ENCODE measurements at regions not wholly inside any gene's neighbourhood (a gene's known extent, or its start where the extent isn't known, plus 50 kb on each side); places are given as distances from the start of the nearest gene placed in this dataset.

GRCh38 chr11:131290185-131290584 lies 80.2 kb upstream of the NTM start:
- TF ChIP-seq, protein P1, sequence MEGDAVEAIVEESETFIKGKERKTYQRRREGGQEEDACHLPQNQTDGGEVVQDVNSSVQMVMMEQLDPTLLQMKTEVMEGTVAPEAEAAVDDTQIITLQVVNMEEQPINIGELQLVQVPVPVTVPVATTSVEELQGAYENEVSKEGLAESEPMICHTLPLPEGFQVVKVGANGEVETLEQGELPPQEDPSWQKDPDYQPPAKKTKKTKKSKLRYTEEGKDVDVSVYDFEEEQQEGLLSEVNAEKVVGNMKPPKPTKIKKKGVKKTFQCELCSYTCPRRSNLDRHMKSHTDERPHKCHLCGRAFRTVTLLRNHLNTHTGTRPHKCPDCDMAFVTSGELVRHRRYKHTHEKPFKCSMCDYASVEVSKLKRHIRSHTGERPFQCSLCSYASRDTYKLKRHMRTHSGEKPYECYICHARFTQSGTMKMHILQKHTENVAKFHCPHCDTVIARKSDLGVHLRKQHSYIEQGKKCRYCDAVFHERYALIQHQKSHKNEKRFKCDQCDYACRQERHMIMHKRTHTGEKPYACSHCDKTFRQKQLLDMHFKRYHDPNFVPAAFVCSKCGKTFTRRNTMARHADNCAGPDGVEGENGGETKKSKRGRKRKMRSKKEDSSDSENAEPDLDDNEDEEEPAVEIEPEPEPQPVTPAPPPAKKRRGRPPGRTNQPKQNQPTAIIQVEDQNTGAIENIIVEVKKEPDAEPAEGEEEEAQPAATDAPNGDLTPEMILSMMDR (IDR thresholded peaks at IDR 0.05): no peak
- no peaks in the 10 kb centered on the region for H3K36me3 Mint-ChIP-seq (ENCODE audit: low read depth)
- H3K4me3 Mint-ChIP-seq: no peak overlapping the region

GRCh38 chr11:131295986-131296385 lies 74.4 kb upstream of the NTM start:
- Mint-ChIP-seq H3K27me3 (ENCODE audit: insufficient read depth) (peaks cover 18% of the 10 kb centered on the region), H3K9me3 (no peaks in the 10 kb centered on the region), H3K4me3 (no peak overlapping the region), H3K36me3 (ENCODE audit: low read depth) (no peaks in the 10 kb centered on the region), H3K27ac (no peak overlapping the region), H3K4me1 (ENCODE audit: low read depth) (no peaks in the 10 kb centered on the region; the same call in 1 of the 2 replicates)
- DNase-seq: no peak
- TF ChIP-seq, protein P1 (IDR thresholded peaks at IDR 0.05): no peak

More at GRCh38 chr11:131290185-131290584, 80.2 kb upstream of the NTM start:
- no peak overlapping the region for H3K27ac Mint-ChIP-seq
- no peaks in the 10 kb centered on the region for H3K4me1 Mint-ChIP-seq (ENCODE audit: low read depth)
- no peak for DNase-seq
- H3K27me3 Mint-ChIP-seq (ENCODE audit: insufficient read depth): peaks cover 3% of the 10 kb centered on the region
- no peaks in the 10 kb centered on the region for H3K9me3 Mint-ChIP-seq

DNA sequence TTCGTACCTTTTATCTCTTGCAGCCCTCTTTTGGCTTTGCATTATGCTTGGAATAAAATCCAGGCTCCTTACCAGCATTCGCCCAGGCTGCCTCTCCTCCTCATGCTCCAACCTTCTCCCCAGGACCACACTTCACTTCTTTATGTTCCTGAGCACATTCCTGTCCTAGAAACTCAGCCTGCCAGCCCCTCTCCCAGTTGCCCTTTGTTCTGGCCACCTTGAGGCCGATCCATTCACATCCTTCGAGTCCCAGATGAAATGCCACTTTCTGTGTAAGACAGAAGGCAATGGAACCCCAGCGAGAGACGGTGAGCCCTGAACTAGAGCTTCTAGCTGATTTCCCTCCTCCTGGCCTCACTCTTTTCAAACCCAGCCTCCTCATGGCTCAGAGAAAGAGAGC lies 73.0 kb upstream of the NTM start:
- no peak for DNase-seq
- Mint-ChIP-seq H3K27ac (no peak overlapping the region), H3K4me3 (no peak overlapping the region), H3K36me3 (ENCODE audit: low read depth) (no peaks in the 10 kb centered on the region), H3K27me3 (ENCODE audit: insufficient read depth) (peaks cover 18% of the 10 kb centered on the region), H3K9me3 (no peaks in the 10 kb centered on the region; the same call in 1 of the 2 replicates), H3K4me1 (ENCODE audit: low read depth) (no peaks in the 10 kb centered on the region; the same call in 1 of the 2 replicates)
- TF ChIP-seq, protein P1 (IDR thresholded peaks at IDR 0.05): no peak

GRCh38 chr11:131299598-131300438 lies 70.6 kb upstream of the NTM start:
- no peak for DNase-seq

GRCh38 chr11:131300439-131300717 lies 70.0 kb upstream of the NTM start:
- H3K36me3 Mint-ChIP-seq (ENCODE audit: low read depth): no peaks in the 10 kb centered on the region
- no peak overlapping the region for H3K4me3 Mint-ChIP-seq
- DNase-seq: no peak
- H3K27me3 Mint-ChIP-seq (ENCODE audit: insufficient read depth): peaks cover 22% of the 10 kb centered on the region
- TF ChIP-seq, protein P1 (IDR thresholded peaks at IDR 0.05): no peak
- H3K4me1 Mint-ChIP-seq (ENCODE audit: low read depth): no peaks in the 10 kb centered on the region; the same call in 1 of the 2 replicates
- H3K27ac Mint-ChIP-seq: no peak overlapping the region
- no peaks in the 10 kb centered on the region; the same call in 1 of the 2 replicates for H3K9me3 Mint-ChIP-seq

More at GRCh38 chr11:131299598-131300438, 70.6 kb upstream of the NTM start:
- TF ChIP-seq, protein P1 (IDR thresholded peaks at IDR 0.05): no peak
- no peaks in the 10 kb centered on the region; the same call in 1 of the 2 replicates for H3K4me1 Mint-ChIP-seq (ENCODE audit: low read depth)
- no peaks in the 10 kb centered on the region for H3K36me3 Mint-ChIP-seq (ENCODE audit: low read depth)
- H3K4me3 Mint-ChIP-seq: no peak overlapping the region
- peaks cover 22% of the 10 kb centered on the region for H3K27me3 Mint-ChIP-seq (ENCODE audit: insufficient read depth)
- H3K9me3 Mint-ChIP-seq: no peaks in the 10 kb centered on the region; the same call in 1 of the 2 replicates
- no peak overlapping the region for H3K27ac Mint-ChIP-seq
